ENCODE measurements at regions not wholly inside any gene's neighbourhood (a gene's known extent, or its start where the extent isn't known, plus 50 kb on each side); places are given as distances from the start of the nearest gene placed in this dataset.

DNA sequence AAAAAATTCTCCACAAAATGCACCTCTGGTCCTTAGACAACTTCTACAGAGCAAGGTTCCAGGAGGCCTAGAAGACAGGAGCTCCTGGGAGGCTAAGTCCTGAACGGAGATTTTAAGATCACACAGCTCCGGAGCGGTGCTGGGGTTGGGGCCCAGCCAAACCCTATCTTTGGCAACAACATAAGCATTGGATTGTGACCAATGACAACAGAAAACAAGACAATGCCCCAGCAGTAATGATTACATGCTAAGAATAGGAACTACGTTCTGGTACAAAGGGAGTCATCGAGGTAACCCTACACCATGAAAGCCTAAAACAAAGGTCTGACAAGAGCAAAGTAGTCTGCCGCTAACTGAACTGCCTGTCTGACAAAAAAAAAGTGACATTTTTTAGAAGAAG, 171.2 kb downstream of the CMPK2 start:
- no peak for DNase-seq

- DNase-seq, result no peak
These were observed 165.4 kb downstream of the CMPK2 start for GRCh38 chr2:6700335-6700734.

DNA sequence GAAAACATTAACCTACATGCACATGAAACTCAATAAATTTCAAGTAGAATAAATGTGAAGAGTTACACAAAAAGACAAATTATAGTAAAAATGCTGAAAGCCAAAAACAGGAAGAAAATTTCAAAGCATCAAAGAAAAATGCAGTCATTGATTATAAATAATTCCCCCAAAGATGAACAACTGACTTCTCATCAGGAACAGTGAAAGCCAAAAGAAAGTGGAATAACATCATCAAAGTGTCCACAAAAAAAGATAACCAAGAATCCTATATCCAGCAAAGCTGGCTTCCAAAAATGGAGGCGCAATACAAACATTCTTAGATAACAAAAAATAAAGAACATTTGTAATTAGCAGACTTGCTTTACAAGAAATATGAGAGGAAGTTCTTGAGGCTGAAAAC, 161.6 kb downstream of the CMPK2 start:
- DNase-seq, result no peak

DNA sequence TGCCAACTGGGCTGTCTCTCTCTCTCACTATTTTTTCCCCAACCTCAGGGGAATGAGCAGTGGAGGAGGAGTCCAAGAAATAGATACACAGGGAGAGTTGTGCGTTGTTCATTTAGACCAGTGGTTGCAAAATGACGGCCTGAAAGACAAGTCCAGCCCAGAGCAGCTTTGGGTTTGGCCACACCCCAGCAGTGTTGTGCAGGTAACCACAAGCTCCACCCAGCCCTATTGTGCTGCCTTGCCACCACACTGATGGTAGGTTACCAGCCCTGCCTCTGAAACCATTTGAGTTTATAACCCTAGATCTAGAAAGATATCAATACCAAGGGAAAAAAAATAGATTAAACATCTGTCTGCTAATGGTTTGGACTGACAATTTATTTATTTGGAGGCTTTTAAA, 144.3 kb downstream of the CMPK2 start:
- DNase-seq, result no peak

DNA sequence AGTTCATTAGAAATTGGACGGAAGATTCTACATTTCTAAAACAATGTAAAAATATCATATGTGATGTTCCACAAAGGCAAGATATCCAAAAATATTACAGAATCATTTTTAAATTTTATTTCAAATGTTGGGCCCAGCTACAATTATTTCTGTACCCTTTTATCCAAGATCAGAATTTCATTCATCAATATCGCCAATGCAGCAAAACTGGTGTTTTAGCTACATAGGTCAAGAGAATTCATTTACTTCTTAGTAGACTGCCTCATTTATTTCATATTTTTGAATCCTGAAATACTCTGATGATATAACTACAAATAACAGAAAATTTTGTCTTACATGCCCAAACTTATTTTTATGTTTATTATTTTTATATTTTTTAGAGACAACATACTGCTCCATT, 143.1 kb downstream of the CMPK2 start:
- DNase-seq, result no peak

GRCh38 chr2:6723865-6724604, 141.7 kb downstream of the CMPK2 start:
- DNase-seq, result no peak

- DNase-seq, result no peak
These were observed 141.0 kb downstream of the CMPK2 start for GRCh38 chr2:6724605-6725140.

GRCh38 chr2:6728156-6728555, 137.6 kb downstream of the CMPK2 start:
- no peak for DNase-seq

DNA sequence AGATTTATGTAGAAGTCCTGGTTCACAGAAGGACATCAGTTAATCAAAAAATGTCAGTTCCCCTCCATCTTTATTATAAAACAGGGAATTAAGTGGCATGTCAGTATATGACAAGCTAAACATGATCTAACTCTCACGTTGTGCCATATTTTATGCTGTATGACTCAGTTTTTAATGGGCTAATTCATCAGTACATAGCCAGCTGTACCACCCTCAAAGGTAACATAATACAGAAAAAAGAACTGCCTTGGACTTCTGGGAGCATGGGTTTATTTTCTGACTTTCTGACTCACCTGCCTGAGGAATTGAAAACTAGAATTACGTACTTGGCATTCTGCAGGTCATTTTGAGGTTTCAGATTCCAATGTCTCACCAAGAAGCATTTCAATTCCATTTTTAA, 135.7 kb downstream of the CMPK2 start:
- DNase-seq, result no peak

GRCh38 chr2:6730649-6731532, 134.8 kb downstream of the CMPK2 start:
- DNase-seq, result no peak

- DNase-seq, result no peak
These were observed 126.2 kb downstream of the CMPK2 start for GRCh38 chr2:6739547-6739946.

GRCh38 chr2:6741229-6741628, 124.5 kb downstream of the CMPK2 start:
- DNase-seq, result no peak

DNA sequence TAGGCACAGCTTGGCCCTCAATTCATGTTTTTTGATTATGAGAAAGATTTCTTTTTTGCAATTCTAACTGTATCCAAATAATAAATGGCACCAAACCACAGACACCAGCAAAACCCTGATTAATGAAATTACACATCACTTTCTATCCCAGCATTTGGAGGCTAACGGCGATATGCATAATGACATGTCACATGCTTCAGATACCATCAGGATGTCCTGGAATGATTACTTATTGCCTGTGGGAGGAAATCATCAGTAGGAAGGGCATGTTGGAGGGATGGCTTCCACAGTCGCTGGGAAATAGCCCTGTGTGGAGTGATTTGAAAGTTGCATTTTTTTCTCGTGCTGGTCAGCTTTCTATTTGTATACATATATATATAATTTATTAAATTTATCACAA, 121.7 kb downstream of the CMPK2 start:
- no peak for DNase-seq

DNA sequence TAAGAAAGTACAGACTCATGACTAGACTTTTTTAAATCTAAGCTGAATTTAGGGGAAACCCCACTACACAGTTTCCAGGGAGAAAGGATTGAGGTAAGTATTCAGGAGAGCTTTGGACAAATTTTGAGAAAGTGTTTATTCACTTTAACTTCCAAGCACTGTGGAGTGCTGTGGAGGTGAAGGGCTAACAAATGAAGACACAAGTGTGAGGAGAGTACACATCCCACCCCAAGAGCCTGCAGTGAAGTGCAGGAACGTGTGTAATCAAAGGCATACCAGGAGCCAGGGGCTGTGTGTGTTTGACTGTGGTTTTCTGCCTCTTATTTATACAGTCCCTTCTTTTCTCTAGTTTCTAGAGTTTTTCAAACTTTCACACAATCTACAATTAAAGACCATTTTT, 118.3 kb downstream of the CMPK2 start:
- DNase-seq, result no peak

DNA sequence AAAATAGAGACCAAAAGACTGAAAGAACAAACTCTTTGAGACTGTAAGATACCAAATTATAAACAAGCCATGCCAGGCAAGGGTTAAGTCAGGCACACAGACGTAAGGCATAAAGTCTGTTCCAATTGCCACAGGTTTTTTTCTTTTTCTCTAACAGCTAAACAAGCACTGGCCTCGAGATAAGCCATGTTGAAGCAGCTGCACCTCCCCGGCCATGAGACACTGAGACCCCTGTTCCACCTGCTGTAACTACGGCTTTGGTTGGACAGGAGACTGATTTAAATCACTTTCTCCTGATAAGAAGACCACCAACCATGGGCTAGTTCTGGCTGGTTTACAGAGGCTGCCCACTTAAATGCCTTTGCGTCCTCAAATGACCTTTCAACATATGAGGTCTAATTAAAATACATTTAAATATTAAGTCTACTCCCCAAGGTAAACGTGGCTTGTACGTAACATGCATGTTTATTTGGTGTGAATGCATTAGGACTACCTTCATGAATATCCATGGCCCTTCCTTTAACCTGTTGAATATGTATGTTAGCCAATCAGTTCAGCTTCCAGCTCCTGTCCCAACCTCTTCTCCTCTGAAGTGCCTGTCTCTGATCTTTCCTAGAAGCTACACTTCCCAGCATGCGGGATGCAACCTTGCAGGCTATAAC, 117.2 kb downstream of the CMPK2 start:
- no peak for DNase-seq

DNA sequence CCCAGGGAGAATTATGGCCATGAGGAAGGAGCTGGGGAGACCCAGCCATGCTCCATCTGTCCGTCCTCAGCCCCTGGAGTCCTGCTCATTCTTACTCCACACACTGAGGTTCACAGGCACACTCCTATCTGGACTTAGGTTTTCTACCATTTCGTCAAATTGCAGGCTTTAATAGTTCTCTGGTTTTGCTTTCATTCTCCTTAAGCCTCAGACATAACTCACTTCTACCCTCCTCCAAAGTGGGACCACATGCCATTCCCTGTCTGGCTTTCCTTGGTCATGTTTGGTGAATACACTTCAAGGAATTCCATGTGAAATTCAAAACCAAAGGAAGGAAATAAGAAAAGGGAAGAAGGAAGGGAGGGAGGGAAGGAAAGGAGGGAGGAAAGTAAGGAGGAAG, 115.7 kb downstream of the CMPK2 start:
- no peak for DNase-seq

- DNase-seq, result no peak
These were observed 115.1 kb downstream of the CMPK2 start for GRCh38 chr2:6750411-6751158.

DNA sequence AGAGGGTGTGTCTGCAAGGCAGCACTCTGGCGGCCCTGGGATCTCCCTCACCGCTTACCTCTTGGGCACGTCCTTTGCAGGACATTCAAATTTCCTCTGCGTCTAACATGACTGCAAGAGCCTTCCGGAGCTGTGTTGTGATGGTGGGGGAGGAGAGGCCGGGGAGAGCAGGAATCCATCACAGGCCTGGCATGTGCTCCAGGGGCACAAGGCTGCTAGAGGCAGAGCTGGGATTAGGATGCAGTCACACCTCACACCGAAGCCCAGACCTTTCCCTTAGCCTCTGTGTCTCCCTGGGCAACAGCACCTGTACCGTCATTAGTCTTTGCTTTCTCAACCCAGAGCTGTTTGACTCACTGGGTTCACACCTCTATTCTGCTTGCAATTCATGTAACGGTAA, 111.3 kb downstream of the CMPK2 start:
- DNase-seq, result no peak

GRCh38 chr2:6755456-6755855, 110.3 kb downstream of the CMPK2 start:
- DNase-seq, result no peak

DNA sequence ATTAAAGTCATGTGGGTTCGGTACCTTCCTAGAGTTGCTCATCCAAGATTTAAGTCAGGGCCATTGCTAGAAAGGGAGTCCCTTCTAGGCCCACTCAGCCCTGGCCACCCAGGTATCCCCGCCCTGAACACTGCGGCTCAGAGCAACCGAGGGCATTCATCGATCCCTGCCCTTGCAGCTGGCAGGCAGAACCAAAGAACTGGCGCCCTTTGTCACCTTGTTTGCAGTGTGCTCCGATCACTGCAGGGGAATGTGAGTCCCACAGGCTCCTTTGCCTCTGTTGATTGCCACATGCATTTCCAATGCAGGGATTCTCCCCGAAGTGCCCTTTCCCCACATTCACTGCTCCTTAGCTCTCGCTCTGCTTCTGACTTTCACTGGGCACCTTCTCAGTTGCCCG, 108.5 kb downstream of the CMPK2 start:
- no peak for DNase-seq

DNA sequence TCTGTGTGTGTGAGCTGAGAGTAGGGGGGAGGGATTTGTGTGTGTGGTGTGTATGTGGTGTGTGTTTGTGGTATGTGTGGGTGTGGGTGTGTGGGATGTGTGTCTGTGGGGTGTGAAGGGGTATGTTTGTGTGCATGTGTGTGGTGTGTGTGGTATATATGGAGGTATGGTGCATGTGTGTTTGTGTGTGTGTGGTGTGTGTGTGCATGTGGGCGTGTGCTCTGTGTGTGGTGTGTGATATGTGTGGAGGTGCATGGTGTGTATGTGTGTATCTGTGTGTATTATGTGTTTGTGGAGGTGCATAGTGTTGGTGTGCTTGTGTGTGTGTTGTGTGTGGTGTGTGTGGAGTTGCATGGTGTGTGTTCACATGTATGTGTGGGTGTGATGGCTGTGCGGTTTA, 106.0 kb downstream of the CMPK2 start:
- DNase-seq, result no peak

- DNase-seq, result no peak
These were observed 105.6 kb downstream of the CMPK2 start for GRCh38 chr2:6760132-6760531.

All from activated CD4-positive, CD25-positive, alpha-beta regulatory T cell (primary cell).